H1 (cell line): ENCODE measurements at regions not wholly inside any gene's neighbourhood (a gene's known extent, or its start where the extent isn't known, plus 50 kb on each side); places are given as distances from the start of the nearest gene placed in this dataset.

Experiments
- HDAC6 ChIP-seq: IDR thresholded peaks from one replicate; pipeline ENCODE4 v1.7.1; 2012; ENCODE audit warnings: low read depth, mild to moderate bottlenecking, inconsistent platforms, low read length, moderate library complexity
- RBBP5 ChIP-seq: IDR thresholded peaks from 2 replicates; pipeline ENCODE4 v1.7.1; 2012; ENCODE audit warnings: low read depth, mild to moderate bottlenecking, inconsistent platforms, low read length, moderate library complexity, borderline replicate concordance
- SP1 ChIP-seq: IDR thresholded peaks from 2 replicates; pipeline ENCODE4 v1.6.1; 2011; ENCODE audit warnings: low read depth, low read length

GRCh38 chr11:131025020-131025419, 108.7 kb upstream of the SNX19 start (continued):
- TF ChIP-seq SP1: no peak
- TF ChIP-seq RBBP5: no peak
- no peak for TF ChIP-seq HDAC6
